HL-60/S4 treated with retinoic acid at 250 ng/mL for 4 days and 3 days (cell line): ENCODE measurements at regions not wholly inside any gene's neighbourhood (a gene's known extent, or its start where the extent isn't known, plus 50 kb on each side); places are given as distances from the start of the nearest gene placed in this dataset.
"Not testable (repeated sequence)": the region's sequence is repeated elsewhere in the genome, so short reads cannot be mapped to it uniquely, and the experiment has no call there.

Source experiments
- in situ Hi-C: fragments of 300-500 bp; cut with MboI; formaldehyde crosslinking; loops from 2 replicates; pipeline ENCODE4 v1.7.0; 2022; ENCODE audit warnings: low sequenced_read_pairs

DNA sequence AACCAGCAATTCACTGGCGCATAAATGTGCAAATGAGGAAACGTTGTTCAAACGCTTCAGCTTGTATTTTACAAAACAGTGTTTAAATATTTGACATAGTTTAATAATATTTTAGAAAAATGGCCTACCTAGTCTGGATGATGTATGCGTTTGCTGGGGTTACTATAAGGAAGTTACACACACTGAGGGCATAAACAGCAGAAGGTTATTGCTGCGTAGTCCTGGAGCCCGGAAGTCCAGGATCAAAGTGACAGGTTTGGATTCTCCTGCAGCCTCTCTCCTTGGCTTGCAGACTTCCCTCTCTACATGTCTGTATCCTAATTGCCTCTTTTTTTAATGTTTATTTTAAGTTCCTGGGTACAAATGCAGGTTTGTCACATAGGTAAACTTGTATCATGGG lies 106.0 kb upstream of the PABPC3 start:
- in situ Hi-C loops: loop anchor here (25.0 kb wide), 1 partner anchor 253 kb away; no protein-coding TSS in a partner anchor

DNA sequence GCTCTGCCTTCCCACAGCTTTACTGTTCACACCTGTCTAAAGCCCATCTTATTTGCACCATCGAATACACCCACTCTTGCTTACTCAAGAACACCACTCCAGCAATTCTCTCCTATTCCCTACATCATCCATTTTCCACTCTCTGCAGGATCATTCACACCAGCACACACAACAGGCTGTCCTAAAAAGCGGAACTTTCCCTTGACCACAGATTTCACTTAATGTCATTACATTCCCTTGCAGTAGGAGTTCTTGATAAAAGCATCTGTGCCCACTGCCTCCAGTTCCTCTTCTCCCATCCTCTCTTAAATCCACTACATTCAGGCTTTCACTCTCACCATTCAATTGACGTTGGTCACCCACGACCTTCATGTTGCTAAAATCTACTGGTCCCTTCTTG lies 103.0 kb upstream of the PABPC3 start:
- in situ Hi-C loops: loop anchor here (25.0 kb wide), 1 partner anchor 256 kb away; no protein-coding TSS in a partner anchor

DNA sequence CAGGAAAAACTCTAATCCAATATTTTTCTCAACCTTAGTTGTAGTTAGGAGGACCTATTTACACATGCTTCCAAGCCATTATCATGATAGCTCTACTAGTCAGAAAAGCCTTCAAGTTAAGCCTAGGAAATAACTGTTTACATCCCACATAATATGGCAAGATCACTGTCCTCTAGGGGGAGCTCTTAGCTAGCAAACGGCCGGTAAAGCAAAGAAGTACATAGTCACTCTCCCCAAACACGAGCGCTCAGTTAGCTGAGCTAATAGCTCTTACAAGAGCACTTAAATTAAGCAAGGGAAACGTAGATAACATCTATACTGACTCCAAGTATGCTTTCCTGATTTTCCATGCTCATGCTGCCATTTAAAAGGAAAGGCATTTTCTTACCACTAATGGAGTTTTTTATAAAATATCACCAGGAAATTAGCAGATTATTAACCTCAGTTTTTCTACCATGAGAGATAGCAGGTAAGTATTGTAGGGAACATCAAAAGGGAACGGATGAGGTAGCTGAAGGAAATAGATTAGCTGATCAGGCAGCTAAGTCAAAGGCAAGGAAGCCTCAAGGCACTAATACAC lies 100.6 kb upstream of the PABPC3 start:
- in situ Hi-C loops: loop anchor here (25.0 kb wide), 1 partner anchor 258 kb away; no protein-coding TSS in a partner anchor

DNA sequence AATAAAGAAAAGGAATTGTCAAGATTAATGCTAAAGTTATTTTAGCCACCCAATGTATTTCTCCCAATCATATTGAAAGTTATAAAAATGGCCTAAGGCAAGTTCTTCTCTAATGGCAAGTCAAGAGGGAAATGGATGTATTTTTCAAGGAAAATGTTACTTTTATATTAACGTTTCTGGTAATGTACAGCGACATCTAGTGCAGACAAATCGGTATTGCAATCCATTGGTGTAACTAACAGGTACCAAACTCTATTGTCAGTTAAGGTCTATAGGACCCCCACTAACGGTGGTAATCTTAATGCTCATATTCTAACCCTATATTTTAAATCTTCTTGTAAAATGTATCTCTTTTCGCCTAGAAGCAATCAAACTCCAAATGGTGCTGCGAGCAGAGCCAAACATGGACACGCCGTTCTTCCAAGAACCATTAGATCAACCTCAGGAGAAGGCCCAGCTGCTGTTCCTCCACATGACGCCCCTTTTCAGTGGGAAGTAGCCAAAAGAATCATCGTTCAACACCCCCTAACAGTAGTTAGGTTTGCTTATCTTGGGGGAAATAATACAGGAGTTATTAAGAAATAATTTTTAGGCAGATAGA lies 98.5 kb upstream of the PABPC3 start:
- in situ Hi-C loops: loop anchor here (25.0 kb wide), 1 partner anchor 260 kb away; no protein-coding TSS in a partner anchor

DNA sequence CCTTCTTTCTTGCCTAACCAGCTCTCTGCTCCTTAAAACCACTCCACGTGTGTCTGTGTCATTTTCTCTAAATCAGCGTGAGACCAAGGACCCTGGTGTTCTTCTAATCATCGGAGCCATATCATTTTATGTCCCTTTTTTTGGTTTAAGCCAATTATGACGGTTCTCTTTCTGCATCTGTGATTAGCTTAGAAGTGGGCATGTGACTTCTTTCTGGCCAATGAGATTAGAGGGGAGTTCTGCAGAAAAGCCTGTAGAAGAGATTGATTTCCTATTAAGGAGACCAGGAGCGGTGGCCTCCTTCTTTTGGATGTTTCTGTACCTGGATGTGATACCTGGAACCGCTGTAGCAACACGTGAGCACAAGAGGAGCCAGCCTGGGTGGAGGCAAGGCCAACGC lies 97.5 kb upstream of the PABPC3 start:
- in situ Hi-C loops: loop anchor here (25.0 kb wide), 1 partner anchor 261 kb away; no protein-coding TSS in a partner anchor

DNA sequence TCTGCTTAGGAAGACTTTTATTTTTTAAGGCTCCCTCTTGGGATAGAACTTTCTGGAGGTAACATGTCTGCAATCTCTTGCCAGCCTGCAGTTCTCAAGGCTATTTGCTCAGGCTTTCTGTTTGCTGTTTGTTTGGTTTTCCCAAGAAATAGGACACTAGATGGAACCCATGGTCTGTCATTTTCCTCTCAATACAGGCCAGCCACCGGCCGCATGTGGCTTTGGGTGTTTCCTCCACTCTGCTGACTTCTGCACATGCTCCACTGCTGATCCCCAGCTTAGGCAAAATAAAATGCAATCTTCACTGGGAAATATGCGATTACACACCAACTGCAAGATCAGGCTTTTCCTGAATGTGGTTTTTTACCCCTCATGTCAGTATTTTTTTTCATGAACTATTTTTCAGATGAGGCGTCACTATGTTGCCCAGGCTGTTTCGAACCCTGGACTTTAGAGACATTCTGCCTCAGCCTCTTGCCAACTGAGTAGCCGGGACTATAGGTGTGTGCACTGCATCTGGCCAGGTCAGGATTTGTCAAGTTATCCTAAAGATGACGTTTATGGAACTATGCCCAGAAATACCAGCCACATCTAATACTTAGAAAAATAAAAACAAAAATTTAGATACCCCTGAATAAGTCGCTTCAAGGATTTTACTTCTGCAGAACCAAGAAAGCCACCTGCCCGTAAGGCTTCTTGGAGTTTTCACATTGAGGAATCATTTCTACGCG lies 94.3 kb upstream of the PABPC3 start:
- in situ Hi-C loops: no loop called here

DNA sequence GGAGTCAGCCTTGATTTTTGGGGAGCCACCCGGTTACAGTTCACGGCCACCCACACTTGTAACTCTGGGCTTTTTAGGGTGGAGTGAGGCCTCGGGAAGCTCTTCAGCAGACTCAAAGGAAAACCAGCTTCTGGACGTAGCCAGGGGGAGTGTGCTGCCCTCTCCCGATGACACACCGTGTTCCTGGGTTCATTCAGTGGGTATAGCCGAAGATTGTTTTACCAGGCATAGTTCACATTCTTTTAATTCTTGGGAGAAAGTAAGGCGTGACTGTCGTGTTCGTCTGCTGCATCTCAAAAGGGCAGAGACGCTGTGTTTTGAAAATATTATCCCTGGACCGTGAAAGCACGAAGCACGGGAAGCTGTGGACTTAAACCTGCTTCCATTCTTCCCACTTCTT lies 93.6 kb upstream of the PABPC3 start:
- in situ Hi-C loops: not testable (repeated sequence)

DNA sequence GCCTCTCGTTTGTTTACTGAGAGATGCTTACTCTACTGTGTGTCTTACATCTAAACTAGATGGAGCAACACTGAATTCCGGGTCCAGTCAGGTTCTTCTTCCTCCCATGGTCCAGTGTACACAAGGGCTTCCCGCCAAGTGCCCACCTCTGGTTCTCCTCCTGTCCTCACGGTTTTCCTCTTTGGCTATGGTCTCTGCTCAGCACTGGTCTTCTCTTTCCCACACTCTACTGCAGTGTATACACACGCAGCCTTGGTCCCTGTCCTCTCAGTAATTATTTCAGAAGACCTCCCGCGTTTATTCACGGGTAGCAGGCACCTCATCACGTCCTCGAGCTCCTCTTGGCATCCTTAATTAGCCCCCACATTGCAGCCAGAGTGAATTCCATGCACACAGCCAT lies 91.4 kb upstream of the PABPC3 start:
- in situ Hi-C loops: not testable (repeated sequence)

DNA sequence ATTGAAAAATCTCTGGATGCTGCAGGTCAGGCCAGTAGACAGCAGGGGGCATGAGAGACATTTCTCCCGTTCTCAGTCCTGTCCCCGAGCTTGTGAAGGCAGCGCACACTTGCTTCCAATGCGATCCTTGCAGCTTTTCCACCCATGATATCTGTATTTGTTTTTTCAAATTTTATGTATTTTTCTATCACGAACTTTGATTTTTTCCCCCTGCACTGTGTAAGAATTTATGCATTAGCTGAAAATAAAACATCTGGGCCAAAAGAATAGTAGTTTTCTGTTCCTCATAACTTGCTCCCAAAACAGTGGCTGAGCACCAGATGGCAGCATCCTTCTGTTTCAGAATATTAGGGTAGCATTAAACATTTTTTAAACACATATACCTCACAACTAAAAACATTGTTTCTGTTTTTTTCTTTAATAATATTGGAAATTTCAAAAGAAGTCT lies 90.9 kb upstream of the PABPC3 start:
- in situ Hi-C loops: not testable (repeated sequence)

DNA sequence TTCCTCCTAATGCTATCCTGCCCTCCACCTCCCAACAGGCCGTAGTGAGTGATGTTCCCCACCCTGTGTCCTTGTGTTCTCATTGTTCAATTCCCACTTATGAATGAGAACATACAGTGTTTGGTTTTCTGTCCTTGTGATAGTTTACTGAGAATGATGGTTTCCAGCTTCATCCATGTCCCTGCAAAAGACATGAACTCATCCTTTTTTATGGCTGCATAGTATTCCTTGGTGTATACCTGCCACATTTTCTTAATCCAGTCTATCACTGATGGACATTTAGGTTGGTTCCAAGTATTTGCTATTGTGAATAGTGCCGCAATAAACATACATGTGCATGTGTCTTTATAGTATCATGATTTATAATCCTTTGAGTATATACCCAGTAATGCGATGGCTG lies 88.5 kb upstream of the PABPC3 start:
- in situ Hi-C loops: not testable (repeated sequence)

DNA sequence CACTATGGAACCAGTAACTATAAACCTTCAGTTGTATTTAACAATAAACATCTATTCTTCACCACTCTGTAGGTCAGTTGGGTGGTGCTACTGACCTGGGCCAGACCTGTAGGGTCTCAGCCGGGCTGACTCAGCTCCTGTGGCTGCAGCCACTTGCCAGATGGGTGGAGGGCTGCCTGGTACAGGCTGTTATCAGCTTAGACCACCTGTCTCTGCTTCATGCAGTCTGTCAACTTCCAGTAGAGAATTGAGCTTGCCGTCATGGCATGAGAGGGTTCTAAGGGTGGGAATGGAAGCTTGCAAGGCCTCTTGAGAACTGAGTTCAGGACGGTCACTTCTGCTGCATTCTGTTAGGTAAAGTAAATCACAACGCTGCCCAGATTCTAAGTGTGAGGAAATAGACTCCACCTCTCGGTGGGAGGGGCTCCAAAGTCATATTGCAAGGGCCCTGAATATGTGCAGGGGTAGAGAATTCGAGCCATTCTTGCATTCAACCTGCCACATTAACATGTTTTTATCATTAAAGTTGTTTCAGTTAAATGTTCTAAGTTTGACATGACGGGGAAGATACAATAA lies 81.5 kb upstream of the PABPC3 start:
- in situ Hi-C loops: not testable (repeated sequence)

DNA sequence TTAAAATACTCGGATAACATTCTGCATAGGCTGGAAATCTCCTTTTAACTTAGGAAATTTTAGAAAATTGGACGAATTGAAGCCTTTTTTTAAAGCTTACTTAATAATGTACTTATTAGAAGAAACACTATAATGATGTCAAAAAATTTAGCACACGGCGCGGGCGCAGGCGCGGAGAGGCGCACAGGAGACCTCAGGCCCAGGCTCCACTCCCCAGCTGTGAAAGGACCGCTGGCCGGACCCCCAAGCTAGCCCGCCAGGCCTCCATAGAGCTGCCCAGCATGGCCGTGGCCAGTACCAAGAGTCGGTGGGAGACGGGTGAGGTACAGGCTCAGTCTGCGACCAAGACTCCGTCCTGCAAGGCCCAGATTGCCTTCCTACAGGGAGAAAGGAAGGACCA lies 78.8 kb upstream of the PABPC3 start:
- in situ Hi-C loops: not testable (repeated sequence)

DNA sequence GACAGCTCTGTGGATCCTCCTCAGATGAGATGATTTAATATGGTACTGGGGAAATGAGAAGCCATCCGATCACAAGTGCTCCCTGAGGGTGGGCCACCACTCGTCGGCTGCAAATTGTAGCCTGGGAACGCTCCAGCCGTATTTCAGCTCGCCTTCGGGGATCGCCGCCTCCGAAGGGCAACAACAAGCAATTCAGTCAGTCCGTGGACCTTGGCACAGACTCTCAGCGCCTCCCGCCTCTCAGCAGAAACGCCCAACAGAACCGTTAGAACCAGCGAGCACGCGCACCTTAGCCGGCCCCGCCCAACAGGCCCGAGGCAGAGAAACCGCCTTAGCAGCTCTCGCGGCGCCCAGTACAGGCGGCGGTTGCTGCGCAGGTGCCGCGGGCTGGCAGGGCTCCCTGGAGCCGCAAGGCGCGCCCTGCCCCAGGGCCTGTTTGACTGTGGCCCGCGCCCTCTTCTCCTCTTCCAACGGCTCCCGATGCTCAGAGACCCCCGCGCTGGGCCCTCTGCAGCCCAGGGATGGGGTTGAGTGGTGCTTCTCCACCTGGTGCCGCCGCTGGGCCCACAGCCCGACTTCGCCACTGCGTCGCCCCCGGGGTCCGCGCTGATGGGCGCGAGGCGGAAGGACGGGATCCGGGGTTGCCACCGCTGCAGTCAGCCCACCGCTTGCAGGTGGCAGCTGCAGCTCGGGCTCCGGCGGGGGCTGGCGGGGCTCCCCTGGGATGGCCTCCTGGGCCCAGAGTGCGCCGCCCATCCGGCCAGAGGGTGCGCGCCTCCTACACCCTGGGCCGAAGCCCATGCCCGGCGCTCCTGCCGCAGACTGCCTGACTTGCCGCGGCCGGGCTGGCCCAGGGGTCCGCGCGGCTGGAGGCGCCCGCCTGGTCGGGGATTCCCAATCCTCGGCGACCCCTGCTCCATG lies 77.9 kb upstream of the PABPC3 start:
- in situ Hi-C loops: not testable (repeated sequence)

DNA sequence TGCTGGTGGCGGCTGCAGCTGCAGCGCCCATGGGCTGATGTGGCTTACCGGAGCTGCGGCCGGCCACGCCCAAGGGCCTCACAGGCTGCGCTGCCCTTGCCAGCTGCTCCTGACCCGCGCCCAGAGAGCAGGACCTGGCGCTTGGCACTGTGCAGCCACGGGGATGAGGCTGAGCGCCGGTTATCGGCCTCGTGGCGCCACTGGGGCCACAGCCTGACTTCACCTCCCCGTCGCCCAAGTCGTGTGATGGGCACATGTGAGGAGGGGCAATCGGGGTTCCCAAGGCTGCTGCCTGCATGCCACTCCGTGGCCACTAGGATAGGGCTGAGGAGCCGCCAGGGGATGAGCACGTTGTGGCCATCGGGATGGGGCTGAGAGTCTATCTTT lies 77.2 kb upstream of the PABPC3 start:
- in situ Hi-C loops: no loop called here

DNA sequence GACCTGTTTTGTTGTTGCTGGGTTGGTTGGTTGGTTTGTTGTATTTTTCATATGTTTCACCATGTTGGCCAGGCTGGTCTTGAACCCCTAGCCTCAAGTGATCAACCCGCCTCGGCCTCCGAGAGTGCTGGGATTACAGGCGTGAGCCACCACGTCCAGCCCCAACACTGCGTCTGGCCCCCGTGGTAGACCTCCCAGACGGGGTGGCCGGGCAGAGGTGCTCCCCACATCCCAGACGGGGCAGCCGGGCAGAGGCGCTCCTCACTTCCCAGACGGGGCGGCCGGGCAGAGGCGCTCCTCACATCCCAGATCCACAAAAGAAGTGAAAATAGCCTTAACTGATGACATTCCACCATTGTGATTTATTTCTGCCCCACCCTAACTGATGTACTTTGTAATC lies 76.2 kb upstream of the PABPC3 start:
- in situ Hi-C loops: not testable (repeated sequence)

DNA sequence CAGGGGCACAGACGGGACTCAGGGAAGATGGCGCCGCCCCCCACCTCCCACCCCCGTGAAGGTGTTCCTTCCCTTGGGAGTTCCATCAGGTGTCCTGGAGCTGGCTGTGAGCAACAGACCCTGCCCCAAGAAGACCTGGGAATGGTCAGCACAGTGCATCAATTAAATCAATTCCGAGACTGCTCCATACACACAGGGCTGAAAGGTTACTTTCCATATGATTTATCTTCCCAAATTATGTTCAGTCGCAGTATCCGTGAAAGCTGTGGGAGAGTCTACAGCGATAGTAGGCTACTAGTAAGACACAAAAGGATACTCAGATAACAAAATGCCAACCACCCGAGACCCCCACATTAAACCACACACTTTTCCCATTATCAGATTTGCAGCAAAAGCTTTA lies 71.8 kb upstream of the PABPC3 start:
- in situ Hi-C loops: no loop called here

DNA sequence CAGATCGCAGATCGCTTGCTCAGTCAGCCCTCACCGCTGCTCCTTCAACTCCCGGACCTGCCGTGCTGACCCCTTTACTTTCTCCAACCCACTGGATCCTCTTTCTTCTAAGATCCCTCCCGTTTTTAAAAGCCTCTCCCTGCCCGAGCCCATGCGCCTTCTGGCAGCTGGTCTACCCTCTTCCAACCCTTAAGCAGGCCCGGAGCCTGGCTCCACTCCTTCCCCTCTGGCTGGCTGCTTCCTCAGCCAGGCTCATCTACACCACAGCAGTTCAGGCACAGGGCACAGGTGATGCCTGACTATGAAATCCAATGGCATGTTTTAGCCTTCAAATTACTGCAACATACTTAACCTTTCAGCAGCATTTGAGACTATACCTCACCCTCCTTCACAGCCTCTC lies 63.8 kb upstream of the PABPC3 start:
- in situ Hi-C loops: no loop called here

DNA sequence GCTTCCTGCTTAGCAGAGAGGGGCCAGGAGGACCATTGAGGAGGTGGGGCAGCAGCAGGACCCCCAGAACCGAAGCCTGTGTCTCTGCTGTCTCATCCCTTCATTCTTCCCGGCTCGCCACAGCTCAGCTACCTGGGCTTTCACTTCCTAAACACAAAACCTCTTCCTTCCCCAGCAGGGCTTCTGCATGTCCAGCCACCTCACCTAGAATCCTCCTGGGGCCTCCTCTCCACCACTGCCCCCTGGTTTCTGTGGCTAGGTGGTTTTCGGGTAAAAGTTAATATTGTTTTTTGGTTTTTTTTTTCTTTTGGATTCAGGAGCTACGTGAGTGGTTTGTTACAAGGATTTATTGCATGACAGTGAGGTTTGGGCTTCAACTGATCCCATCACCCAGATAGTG lies 61.8 kb upstream of the PABPC3 start:
- in situ Hi-C loops: no loop called here

DNA sequence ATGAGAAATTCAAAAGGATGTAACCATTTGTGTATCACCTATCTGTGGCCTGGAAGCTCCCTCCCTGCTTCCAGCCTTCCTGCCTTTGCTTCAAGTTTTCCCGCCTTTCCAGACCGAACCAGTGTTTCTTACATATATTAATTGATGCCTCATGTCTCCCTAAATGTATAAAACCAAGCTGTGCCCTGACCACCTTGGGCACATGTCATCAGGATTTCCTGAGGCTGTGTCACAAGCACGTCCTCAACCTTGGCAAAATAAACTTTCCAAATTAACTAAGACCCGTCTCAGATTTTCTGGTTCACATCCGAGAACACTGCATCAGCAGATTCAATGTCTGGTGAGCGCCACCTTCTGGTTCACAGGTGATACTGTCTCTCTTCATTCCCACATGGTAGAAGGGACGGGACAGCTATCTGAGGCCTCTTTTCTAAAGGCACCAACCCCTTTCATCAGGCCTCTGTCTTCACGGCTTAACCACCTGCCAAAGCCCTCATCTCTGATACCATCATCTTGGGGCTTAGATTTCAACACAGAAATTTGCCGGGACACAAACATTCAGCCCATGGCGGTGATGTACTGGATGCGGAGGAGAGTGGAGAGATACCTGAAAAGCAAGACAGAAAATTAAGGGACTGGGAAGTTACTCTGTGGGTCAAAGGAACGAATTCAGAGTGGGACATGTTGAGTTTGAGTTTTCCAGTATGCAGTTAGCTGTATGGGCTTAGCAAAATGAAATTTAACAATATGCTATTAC lies 58.7 kb upstream of the PABPC3 start:
- in situ Hi-C loops: no loop called here
